Myocyte (in vitro differentiated cells): ENCODE measurements at regions not wholly inside any gene's neighbourhood (a gene's known extent, or its start where the extent isn't known, plus 50 kb on each side); places are given as distances from the start of the nearest gene placed in this dataset.

Experiments
- DNase-seq: peaks from one replicate; pipeline ENCODE4 v3.0.0-alpha.2; 2012; ENCODE audit warnings: low read depth

DNA sequence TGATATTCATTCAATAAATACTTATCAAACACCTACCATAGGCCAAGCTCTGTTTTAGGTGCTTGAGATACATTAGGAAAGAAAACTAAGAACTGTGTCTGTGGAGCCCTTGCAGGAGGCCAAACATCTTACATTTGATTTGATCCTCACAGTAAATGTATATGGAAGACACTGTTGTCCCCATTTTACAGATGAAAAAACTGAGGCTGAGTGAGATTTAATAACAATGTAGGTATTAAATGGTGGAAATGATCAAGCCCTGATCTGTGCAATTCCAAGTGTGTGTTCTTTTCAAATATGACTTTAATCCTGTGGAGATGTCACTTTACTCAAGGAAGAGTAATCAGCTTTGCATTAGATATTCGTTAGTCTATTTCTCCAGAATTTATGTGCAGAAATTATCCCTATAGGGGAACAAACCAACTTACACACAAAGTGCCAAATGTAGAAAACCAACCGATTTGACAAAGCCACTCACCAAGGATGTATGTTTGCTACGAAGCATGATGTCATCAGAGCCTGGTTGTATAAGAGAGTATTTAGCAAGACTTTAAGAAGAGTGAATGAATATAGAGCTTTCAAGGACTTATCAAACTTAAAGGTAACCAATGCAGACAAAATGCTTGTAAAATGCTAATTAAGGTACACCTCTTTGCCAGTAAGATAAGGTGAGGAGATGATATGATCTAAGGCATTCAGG is 153.9 kb upstream of the NFIB start:
- DNase-seq, result no peak

DNA sequence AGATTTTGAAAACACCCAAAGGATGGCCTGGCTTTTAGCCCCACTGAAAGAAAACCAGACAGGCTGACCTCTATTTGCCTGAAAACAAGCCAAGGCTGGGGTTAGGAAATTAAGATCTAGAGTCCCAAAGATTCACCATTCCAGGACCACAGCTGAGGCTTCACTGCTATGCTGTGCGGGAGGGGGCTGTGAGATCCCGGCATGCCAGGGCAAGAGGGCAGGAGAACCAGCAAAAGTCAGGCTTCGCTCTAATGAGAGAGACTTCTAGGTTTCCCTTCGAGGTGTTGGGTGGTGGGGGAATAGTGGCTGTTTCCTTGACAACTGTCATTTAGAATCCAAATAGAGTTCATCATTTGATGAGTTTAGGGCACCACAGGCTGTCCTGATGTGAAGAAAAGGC is 152.9 kb upstream of the NFIB start:
- DNase-seq, result no peak

DNA sequence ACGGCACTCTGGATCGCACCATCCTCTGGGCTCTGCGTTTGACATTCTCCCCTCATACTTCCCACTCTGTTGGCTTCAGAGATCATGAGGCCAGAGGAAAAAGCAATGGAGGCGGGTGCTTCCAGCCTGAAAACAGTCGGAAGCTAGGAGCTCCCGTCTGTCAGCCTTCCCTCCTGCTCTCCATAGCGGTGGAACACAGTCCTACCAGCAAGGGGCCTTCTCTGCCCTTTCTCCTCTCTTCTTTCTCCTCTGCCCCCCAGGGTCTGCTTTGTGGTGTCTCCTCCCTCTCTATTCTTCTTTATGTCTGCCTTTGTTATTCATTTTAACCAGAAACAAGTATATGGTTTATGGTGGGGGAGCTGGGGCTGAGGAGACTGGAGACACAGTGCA is 152.5 kb upstream of the NFIB start:
- no peak for DNase-seq

DNA sequence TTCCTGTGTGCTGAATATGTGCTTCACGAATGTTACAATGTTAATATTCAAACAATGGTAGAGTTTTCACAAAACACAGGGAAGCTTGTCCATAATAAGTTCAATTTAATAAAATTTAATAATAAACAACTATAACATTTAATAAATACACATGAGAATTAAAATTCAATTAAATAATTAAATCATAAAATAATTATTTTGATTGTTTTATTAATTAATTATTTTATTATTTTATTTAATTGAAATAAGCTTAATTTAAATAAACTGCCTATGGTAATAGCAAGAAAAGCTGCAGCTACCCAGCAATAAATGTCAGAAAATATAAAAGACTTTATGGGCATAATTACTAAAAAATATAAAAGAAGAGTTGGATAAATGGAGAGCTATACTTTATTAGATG is 149.0 kb upstream of the NFIB start:
- no peak for DNase-seq

DNA sequence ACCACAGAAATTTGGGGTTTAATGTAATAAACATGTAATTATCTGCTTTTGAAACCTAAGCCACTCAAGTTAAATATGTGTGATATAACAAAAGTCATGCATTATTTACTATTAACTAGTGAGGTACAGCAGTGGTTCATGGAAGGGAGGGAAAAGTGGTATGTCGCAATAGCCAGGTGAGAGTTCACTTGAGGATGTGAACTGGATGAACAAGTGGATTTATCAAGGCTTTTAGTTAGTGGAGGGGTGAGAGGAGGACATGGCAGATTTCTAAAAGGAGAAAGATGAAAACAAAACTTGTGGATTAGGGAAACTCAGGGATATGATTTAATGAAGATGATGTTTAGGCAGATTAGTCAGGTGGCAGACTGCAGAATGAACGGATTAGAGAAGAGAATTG is 141.3 kb upstream of the NFIB start:
- no peak for DNase-seq

DNA sequence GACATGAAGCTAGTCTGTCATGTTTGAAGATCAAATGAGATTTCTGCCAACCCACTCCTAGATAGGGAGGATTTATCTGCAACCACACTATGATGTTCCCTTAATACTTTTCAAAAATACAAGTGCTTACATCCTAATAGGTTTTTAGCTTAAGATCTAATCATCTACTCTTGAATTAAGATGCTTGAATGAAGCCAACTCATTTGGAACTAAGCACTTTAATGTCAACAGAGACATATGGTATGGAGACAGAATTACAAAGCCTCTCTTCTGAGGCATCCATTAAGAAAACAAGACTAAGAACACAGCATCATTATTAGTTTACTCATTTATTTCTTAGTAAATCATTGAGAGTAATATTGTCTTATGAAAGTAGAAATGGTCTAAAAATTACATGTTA is 139.3 kb upstream of the NFIB start:
- no peak for DNase-seq

DNA sequence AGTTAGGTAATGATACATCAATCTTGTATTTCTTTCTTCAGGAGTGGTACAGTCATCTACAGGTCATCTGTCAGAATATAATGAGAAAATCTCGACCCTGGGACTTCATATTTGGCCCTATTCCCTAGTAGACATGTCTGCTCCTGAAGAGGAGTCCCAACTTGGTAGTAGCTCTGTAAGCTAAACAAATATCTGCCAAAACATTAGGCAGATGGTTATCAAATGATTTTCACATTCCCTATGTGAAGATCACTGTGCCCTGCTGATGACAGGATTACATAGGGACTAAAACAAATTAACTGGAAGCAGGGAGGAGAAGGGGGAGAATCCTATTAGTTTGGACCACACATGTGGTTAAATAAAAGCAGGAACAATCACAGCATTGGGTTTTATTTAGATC is 138.6 kb upstream of the NFIB start:
- no peak for DNase-seq

DNA sequence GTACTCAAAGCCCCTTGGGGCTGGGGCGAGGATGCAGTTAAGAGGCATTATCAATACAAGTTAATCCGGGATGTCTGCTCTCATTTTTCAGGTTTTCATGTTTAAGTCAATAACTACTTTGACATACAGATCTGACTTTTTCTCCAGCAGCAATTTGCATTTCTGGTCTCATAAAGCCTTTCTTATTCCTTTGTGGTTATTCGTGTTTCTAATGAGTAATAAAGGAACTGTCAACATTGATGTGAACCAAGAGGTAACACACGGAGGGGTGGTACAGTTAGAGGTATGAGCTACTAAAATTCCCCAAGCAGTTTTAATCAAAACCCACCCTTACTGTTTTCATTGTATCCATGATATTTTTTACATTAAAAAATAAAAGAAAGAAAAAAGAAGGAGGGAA is 138.0 kb upstream of the NFIB start:
- DNase-seq, result no peak

DNA sequence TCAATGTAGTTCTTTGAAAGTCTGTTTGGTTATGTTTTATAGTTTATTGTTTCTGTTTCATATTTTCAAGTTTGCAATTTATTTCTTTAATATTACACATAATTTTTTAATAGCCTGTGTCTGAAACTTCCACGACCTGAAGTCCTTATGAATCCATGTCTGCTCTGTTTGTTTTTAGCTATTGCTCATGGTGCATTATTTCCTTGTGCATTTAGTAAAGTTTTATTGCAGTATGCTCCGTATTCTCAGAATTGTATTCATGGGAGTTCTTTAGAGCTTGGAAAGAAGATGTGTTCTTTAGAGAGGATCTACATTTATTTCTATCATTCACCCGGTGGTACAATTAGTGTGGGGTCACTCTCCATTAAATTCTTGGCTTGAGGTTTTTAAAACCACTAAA is 133.2 kb upstream of the NFIB start:
- DNase-seq, result no peak

DNA sequence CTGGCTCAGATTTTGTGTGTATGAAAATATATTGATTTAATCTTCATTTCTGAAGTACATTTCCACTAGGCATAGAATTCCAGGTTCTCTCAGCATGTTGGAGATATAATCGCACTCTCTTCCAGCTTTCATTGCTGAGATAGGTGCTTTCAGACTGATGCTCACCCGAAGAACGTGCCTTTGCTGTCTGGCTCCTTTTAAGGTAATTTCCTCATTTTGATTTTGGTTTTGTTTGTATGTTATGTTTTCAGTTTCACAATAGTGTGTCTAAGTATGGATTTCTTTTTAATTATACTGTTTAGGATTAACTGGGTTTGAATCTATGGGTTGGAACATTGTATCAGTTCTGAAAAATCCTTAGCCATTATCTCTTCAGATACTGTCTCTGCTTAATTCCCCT is 132.0 kb upstream of the NFIB start:
- DNase-seq, result no peak

DNA sequence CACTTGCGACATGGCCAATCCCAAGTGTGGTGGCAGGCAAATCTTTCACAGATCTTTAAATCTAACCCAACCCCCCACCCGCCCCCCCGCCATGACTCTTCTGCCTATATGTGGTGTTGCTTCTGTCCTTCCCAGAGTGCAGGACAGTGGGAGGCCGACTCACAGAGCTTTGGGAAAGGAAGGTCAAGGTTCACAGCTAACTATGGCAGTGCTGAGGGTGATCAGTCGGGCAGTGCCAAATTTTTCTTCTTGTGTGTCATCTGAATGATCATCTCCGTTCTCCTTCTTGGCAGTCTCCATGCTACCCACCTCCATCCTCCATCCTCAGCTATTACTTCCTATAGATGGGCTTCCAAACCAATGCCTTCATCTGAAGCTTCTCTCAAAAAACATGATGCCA is 129.0 kb upstream of the NFIB start:
- DNase-seq, result no peak

DNA sequence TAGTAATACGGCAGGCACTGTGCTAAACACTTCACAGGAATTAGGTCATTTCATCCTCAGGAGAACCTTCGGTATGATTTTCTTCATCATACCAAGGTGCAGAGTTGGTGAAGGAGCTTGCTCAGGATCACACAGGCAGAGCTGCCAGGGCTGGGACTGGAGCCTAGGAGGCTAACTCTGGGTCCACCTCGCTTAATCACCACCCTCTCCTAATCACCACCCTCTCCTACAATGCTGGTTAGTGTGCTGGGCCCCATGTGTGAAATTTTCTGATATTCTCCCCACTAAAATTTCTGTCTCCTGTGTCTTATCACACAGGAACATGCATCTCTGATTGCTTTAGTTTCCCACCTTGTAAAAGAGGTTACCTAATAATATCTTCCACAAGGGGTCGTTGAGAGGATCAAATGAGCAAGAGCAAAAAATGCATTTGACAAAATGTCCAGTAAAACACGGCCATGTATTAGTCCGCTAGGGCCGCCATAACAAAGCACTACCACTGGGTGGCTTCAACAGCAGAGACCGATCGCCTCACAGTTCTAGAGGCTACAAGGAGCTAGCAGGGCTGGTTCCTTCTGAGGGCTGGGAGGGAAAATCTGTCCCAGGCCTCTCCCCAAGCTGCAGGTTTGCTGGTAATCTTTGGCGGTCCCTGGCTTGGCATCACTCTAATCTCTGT is 128.2 kb upstream of the NFIB start:
- DNase-seq, result no peak

DNA sequence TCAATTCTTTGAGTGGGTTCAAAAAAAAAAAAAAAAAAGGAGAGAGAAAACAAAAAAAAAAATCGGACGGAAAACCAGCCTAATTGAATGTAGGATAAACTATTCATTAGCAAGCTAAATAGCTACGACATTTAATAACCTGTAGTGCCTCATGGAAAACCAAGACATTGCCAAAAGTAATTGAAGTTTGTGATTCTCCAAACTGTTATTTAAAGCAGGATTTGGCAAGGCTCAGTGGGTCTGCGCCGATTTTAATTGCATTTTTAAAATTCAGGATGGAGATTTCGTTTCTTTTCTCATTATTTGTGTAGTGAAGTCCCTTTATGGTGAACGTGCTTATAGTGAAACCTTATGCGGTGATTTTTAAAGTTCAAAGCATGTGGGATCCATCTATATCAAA is 127.2 kb upstream of the NFIB start:
- no peak for DNase-seq

DNA sequence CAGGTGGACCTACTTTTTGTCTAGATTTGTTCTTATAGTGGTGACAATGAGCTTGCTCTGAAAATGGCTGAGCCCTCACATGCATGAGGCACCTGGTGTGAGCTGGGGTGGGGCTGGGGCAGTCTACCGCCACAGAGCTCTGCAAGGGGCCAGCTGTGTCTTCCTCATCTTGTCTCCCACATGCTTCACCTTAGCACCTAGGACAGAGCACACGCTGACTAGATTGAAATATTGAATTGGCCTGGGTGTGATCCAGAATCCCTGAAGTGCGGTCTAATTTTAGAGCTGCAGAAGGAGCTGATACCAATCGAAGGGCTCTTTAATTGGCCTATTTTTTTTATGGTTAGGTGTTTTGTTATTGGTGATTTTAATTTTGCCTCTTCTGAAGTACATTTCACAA is 126.1 kb upstream of the NFIB start:
- DNase-seq, result no peak

DNA sequence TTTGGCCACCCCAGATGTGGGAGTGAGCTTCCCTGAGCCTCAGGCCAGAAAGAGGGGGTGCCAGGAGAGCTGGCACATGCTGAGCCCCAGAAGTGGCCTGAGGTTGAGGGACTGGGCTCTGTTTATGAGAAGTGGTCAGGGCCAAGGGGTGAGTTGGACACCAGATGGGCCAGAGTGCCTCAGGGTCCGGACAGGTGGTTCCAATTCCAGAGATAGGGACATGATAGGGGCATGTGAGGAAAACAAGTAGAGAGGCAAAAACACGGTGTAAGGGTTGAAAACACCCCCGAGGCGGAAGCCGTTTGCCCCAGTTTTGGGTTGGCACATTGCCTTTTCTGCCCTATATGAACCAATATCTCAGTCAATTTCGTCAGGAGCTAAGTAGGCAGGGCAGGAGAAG is 125.6 kb upstream of the NFIB start:
- DNase-seq, result no peak

DNA sequence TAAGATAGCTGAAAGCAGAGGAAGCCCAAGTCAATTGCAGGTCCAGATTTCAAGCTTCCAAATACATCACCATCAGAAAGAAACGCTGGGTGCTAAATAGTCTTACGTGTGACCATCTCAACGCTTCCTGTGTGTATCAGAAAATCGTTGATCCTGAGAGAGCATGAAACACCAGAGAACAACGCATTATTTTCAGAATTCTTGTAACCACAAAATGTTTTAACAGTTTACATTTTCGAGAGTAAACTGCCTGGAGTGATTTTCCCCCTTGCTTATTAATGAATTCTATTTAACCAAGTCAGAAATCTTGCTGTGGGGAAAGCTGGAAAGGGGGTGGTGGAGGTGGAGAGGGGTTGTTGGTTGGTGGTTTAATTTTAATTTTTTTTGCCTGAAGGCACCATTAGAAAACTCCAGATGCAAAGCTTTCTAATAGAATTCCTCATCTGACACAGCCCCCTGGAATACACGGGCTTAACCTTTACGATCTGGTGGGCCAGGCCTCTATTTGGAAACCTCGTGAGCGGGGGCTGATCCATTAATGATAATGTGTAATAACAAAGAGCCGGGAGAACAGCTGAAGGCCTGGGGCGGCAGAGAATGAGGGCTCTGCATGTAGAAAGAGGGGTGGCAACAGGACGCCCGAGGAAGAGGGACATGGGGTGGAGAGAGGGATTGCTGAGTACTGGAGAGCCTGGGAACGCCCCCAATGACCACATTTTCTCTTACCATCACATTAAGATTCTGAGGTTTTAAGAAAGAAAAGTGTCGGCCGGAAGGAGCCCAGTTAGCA is 124.5 kb upstream of the NFIB start:
- no peak for DNase-seq

DNA sequence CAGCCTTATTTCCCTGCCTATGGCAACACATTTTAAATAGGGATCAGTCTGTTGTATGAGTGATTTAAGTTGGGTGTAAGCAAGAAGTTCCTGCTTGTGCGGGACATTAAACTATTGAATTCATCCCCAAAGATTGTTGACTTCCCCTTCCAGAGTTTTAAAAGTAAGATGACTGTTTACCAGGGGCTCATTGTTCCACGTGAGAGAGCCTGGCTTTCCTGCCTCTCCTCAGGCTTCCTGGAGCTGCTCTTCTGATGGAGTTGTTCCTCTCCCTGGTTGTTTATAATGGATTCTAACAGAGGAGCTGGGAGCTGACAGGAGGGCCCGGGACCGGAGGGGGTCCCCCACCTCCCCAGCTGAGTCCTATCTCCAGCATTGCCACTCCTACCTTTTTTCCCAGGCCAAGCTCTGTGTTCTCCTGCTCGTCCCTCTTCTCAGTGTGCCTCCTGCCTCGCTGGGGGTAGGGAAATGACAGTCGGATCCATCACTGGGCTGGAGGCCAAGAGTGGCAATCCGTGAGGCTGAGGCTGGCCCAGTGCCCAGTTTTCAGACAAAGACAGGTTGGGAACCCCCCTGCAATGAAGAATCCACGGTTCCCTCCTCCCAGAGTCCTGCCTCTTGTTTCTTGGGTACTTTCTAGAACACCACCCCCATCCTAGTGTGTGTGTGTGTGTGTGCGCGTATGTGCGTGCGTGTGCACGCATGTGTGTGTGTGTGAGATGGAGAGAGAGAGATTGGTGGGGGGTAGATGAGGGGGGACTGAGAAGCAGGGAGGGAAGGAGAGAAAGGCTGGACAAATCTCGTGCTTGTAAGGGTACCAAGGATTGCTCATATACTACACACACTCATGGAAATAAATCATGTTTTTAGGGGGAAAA is 123.7 kb upstream of the NFIB start:
- peak; percentile 10 for DNase-seq

DNA sequence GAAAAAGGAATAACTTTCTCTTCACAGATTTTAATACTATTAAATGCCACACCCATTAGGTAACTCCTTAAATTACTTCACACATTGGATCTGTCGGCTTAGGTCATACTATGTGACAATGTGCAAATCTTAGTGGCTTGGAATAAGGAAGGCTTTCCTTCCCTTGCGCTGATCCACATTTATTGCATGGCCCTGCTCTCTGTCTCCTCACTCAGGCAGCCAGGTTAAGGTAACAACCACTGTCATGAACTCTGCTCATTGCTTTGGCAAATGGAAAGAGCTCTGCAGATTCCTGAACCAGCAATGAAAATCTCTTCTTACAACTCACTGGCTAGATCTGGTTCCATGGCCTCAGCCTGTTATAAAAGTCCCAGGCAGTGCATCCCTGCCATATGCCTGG is 121.9 kb upstream of the NFIB start:
- no peak for DNase-seq

DNA sequence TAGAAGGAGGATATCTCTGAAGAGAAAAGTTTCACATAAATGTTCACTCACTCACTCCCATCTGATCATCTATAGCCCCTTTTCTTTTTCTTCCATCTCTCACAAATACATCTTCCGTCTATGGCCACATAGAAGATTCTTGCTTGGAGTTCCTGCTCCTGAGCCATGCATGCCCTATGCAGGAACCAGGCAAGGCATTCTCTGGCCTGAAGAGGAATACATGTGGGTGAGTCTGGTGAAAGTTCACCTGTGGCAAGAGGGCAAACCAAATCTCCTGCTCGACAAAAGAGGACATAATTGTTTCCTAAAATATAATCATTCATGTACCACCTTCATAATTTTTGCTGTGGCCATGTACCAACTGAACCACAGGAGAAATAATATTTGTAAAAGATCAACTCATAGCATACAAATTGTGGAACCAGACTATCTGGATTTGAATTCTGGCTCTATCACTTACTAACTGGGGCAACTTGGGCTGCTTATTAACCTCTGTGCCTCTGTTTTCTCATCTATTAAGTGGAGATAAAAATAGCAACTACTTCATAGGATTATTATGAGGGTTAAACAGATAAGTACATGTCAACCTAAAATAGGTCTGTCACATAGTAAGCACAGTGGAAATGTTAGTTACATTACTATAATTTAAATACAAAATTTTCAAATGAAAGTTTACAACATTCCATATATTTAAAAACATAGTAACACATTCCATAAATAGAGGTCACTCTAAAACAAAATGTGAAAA is 121.2 kb upstream of the NFIB start:
- DNase-seq, result no peak

DNA sequence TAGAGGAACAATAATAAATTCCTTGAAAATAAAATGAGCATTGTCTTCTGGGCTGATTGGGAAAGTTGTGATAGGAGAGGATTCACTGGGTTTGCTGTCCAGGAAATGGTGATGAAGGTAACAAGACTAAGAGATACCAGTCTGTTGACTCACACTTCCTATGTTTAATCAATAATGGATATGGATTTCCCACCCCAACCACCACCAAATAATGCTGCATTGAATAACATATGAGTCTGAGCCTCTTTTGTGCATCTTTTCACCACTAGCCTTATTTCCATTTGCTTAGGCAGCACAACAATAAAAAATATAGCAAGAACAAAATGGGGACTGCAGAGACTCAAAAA is 120.2 kb upstream of the NFIB start:
- DNase-seq, result no peak
